Thyroid gland (tissue), 4 donors: ENCODE measurements at regions not wholly inside any gene's neighbourhood (a gene's known extent, or its start where the extent isn't known, plus 50 kb on each side); places are given as distances from the start of the nearest gene placed in this dataset.

ENCODE experiments used
- CTCF ChIP-seq, 6 experiments: fragments of 200-600 bp in 3 of 6; fragments of 450-650 bp in 3 of 6; sonication (generic) in 3 of 6; IDR thresholded peaks; one replicate each; pipeline ENCODE4 v1.5.1; 2016 to 2019; ENCODE audit warnings: antibody characterized with exemption in 6 of 6, mild to moderate bottlenecking in 2 of 6, inconsistent platforms in 1 of 6, moderate library complexity in 1 of 6
- POLR2A ChIP-seq, 2 donors: fragments of 450-650 bp; IDR thresholded peaks; one replicate each; pipeline ENCODE4 v1.6.1; 2017; ENCODE audit warnings: antibody characterized with exemption in 2 of 2, mild to moderate bottlenecking in 2 of 2, moderate library complexity in 1 of 2

- TF ChIP-seq CTCF (IDR thresholded peaks at IDR 0.05) (no peak), POLR2A (IDR thresholded peaks at IDR 0.05) (no peak)
Measured at GRCh38 chr10:90447831-90448230, 410.0 kb downstream of the HTR7 start.
